ENCODE measurements at regions not wholly inside any gene's neighbourhood (a gene's known extent, or its start where the extent isn't known, plus 50 kb on each side); places are given as distances from the start of the nearest gene placed in this dataset.
A peak's percentile ranks its signal among the peaks of the same experiment; 100 is the strongest.

DNA sequence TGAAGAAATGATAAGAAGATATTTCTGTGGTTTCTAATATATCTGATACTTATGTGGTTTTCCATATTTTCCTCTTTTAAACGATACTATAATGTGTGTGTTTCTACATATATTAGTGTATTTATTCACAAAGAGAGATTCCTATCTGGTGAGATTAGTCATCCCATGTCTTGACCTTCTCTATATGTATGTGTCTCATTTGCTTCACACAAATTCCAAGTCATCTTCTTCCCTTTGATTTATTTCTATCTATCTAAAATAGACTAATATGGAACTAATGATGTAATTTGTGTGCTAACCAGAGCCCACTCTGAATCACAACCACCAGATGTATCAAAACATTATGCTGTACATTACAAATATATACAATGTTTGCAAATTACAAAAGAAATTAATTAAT is 154.7 kb upstream of the KCNMB2 start:
- H3K4me1 Mint-ChIP-seq (ENCODE audit: insufficient read depth, unreplicated experiment) = peaks cover 18% of the 10 kb centered on the region
- H3K4me3 Mint-ChIP-seq (ENCODE audit: unreplicated experiment) = no peak overlapping the region
- ChIA-PET POLR2A (interaction anchor here (1.3 kb wide), 1 partner anchor 10 kb away, joined by 3 read pairs; no protein-coding TSS in a partner anchor), CTCF (interaction anchor here (0.6 to 0.7 kb wide), 2 partner anchors 1332 to 1512 kb away, joined by 3 read pairs; no protein-coding TSS in a partner anchor)
- no peak for TF ChIP-seq CTCF (IDR thresholded peaks at IDR 0.05; ENCODE audit: unreplicated experiment)
- H3K27me3 Mint-ChIP-seq (ENCODE audit: insufficient read depth, unreplicated experiment) = no peaks in the 10 kb centered on the region
- no peaks in the 10 kb centered on the region for H3K36me3 Mint-ChIP-seq (ENCODE audit: insufficient read depth, unreplicated experiment)
- H3K27ac Mint-ChIP-seq (ENCODE audit: low read depth, unreplicated experiment) = no peak overlapping the region
- no TSS peak for BruUV-seq (replicated peaks)
- H3K9me3 Mint-ChIP-seq (ENCODE audit: unreplicated experiment) = no peaks in the 10 kb centered on the region
- no peak for DNase-seq (ENCODE audit: unreplicated experiment)
- intact Hi-C loops (cut with micrococcal nuclease) = no loop called here

DNA sequence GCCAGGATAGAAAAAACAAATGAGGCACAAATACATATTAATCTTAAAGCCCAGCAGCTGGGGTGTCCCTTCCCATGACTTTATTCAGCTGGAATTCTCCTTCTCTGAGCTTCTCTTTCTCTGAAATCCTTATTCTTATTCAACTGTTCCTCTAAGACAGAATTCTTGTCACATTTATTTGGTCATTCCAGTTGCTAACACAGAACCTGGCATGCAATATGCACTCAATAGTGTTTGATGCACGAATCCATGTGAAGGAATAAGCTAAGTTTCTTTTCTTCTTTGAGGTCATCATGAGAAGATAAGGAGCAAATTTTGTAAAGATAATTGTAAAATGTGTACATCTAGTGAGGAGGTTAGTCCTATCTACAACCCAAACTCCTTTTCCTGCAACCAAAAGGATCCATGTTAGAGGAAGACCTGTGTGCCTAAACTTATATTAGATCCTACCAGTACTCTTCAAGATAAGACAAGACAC is 154.2 kb upstream of the KCNMB2 start:
- no peaks in the 10 kb centered on the region for H3K36me3 Mint-ChIP-seq (ENCODE audit: insufficient read depth, unreplicated experiment)
- no peak for TF ChIP-seq CTCF (IDR thresholded peaks at IDR 0.05; ENCODE audit: unreplicated experiment)
- BruUV-seq (replicated peaks) = no TSS peak
- H3K27ac Mint-ChIP-seq (ENCODE audit: low read depth, unreplicated experiment) = peak overlapping the region; percentile 9
- H3K27me3 Mint-ChIP-seq (ENCODE audit: insufficient read depth, unreplicated experiment) = no peaks in the 10 kb centered on the region
- ChIA-PET POLR2A (interaction anchor here (1.3 kb wide), 1 partner anchor 9 kb away, joined by 3 read pairs; no protein-coding TSS in a partner anchor), CTCF (interaction anchor here (0.7 kb wide), 1 partner anchor 1513 kb away, joined by 3 read pairs; no protein-coding TSS in a partner anchor)
- H3K4me1 Mint-ChIP-seq (ENCODE audit: insufficient read depth, unreplicated experiment) = peaks cover 18% of the 10 kb centered on the region
- no peak for DNase-seq (ENCODE audit: unreplicated experiment)
- H3K4me3 Mint-ChIP-seq (ENCODE audit: unreplicated experiment) = no peak overlapping the region
- intact Hi-C loops (cut with micrococcal nuclease) = no loop called here
- no peaks in the 10 kb centered on the region for H3K9me3 Mint-ChIP-seq (ENCODE audit: unreplicated experiment)

GRCh38 chr3:178382449-178383061 is 153.7 kb upstream of the KCNMB2 start:
- DNase-seq (ENCODE audit: unreplicated experiment) = peak; percentile 8
- Mint-ChIP-seq H3K27me3 (ENCODE audit: insufficient read depth, unreplicated experiment) (no peaks in the 10 kb centered on the region), H3K9me3 (ENCODE audit: unreplicated experiment) (no peaks in the 10 kb centered on the region), H3K27ac (ENCODE audit: low read depth, unreplicated experiment) (peak overlapping the region; percentile 9), H3K36me3 (ENCODE audit: insufficient read depth, unreplicated experiment) (no peaks in the 10 kb centered on the region), H3K4me1 (ENCODE audit: insufficient read depth, unreplicated experiment) (peaks cover 18% of the 10 kb centered on the region), H3K4me3 (ENCODE audit: unreplicated experiment) (no peak overlapping the region)
- BruUV-seq (replicated peaks) = no TSS peak
- POLR2A ChIA-PET = no interaction called here
- TF ChIP-seq CTCF (IDR thresholded peaks at IDR 0.05; ENCODE audit: unreplicated experiment) = no peak
- CTCF ChIA-PET = no interaction called here
- intact Hi-C loops (cut with micrococcal nuclease) = no loop called here

- no peak for TF ChIP-seq CTCF (IDR thresholded peaks at IDR 0.05; ENCODE audit: unreplicated experiment)
- Mint-ChIP-seq H3K27me3 (ENCODE audit: insufficient read depth, unreplicated experiment) (no peaks in the 10 kb centered on the region), H3K36me3 (ENCODE audit: insufficient read depth, unreplicated experiment) (no peaks in the 10 kb centered on the region), H3K27ac (ENCODE audit: low read depth, unreplicated experiment) (no peak overlapping the region), H3K4me1 (ENCODE audit: insufficient read depth, unreplicated experiment) (peaks cover 18% of the 10 kb centered on the region), H3K4me3 (ENCODE audit: unreplicated experiment) (no peak overlapping the region), H3K9me3 (ENCODE audit: unreplicated experiment) (no peaks in the 10 kb centered on the region)
- DNase-seq (ENCODE audit: unreplicated experiment) = no peak
- POLR2A ChIA-PET = interaction anchor here (0.5 to 1.4 kb wide), 6 partner anchors 325 to 1333 kb away, joined by 3 read pairs; no protein-coding TSS in a partner anchor
- intact Hi-C loops (cut with micrococcal nuclease) = loop anchor here (1.0 to 5.0 kb wide), 6 partner anchors 1024 to 1872 kb away; no protein-coding TSS in a partner anchor
- CTCF ChIA-PET = interaction anchor here (0.6 to 2.1 kb wide), 36 partner anchors 9 to 1990 kb away, joined by 3 to 18 read pairs (median 4); no protein-coding TSS in a partner anchor
- no TSS peak for BruUV-seq (replicated peaks)
Measured at GRCh38 chr3:178384321-178385230, 151.7 kb upstream of the KCNMB2 start.
